A549 (cell line): ENCODE measurements at regions not wholly inside any gene's neighbourhood (a gene's known extent, or its start where the extent isn't known, plus 50 kb on each side); places are given as distances from the start of the nearest gene placed in this dataset.
A peak's percentile ranks its signal among the peaks of the same experiment; 100 is the strongest.

Experiments used
- ATAC-seq, 2 experiments: fragments of 200-7000 bp in 1 of 2; fragments of >200 bp in 1 of 2; cut with Nextera tagmentation in 1 of 2; cut with Tn5 transposase in 1 of 2; 3 replicates each; pipeline versions ENCODE4 v1.8.0 to v1.9.1; 2018 to 2020; ENCODE audit warnings: mild to moderate bottlenecking in 1 of 2, moderate library complexity in 1 of 2
- CTCF ChIA-PET: fragments of 300-600 bp; sonication (Branson Sonifier 250); formaldehyde crosslinking; extraction: SDS; loops from one replicate; lab custom pipeline; 2021; ENCODE audit warnings: antibody characterized with exemption, inconsistent platforms; lab: Yijun Ruan, JAX
- POLR2A ChIA-PET: fragments of 350-600 bp; formaldehyde crosslinking; extraction: SDS; loops from one replicate; lab custom pipeline; 2021; ENCODE audit warnings: antibody characterized with exemption, inconsistent platforms; lab: Yijun Ruan, JAX
- DNase-seq, 2 experiments: peaks; one replicate each; pipeline versions ENCODE4 v3.0.0 to v3.0.0-alpha.2; 2011 to 2016; ENCODE audit warnings: low read depth in 1 of 2, low spot score in 1 of 2
- FAIRE-seq: peaks from 2 replicates; lab custom pipeline; 2011; peaks lifted over from hg19 to GRCh38; lab: Jason Lieb, UNC
- H3K27ac ChIP-seq, 2 experiments: fragments of >200 bp; sonication (Bioruptor Twin); formaldehyde crosslinking; 3 replicates each; pipeline ENCODE4 v1.5.1; 2016 to 2017
- H3K4me1 ChIP-seq: fragments of >200 bp; sonication (Bioruptor Twin); formaldehyde crosslinking; 3 replicates; pipeline ENCODE4 v1.6.1; 2016
- H3K4me2 ChIP-seq: fragments of >200 bp; sonication (Bioruptor Twin); formaldehyde crosslinking; 3 replicates; pipeline ENCODE4 v1.6.1; 2016
- H3K4me3 ChIP-seq: fragments of >200 bp; sonication (Bioruptor Twin); formaldehyde crosslinking; 3 replicates; pipeline ENCODE4 v1.5.1; 2016
- H3K9me3 ChIP-seq: fragments of >200 bp; sonication (Bioruptor Twin); formaldehyde crosslinking; 3 replicates; pipeline ENCODE4 v1.6.1; 2016
- CBX2 ChIP-seq: fragments of 200-600 bp; sonication (generic); IDR thresholded peaks from 2 replicates; pipeline ENCODE4 v1.6.1; 2016; ENCODE audit warnings: low read depth, mild to moderate bottlenecking, borderline replicate concordance
- CHD2 ChIP-seq: fragments of 150-350 bp; IDR thresholded peaks from 2 replicates; pipeline ENCODE4 v1.6.1; 2014; ENCODE audit warnings: low read length; ENCODE audit not compliant: partially characterized antibody
- FOXS1 ChIP-seq: fragments of 250-450 bp; sonication (Bioruptor Pico); IDR thresholded peaks from 2 replicates; pipeline ENCODE4 v1.5.0; 2020; ENCODE audit warnings: mild to moderate bottlenecking, moderate library complexity
- GATA3 ChIP-seq: IDR thresholded peaks from 2 replicates; pipeline ENCODE4 v1.6.1; 2012; ENCODE audit warnings: borderline replicate concordance
- HEYL ChIP-seq: fragments of 250-450 bp; sonication (Bioruptor Pico); IDR thresholded peaks from 2 replicates; pipeline ENCODE4 v1.8.0; 2021; ENCODE audit warnings: mild to moderate bottlenecking, moderate library complexity
- HOXA7 ChIP-seq: fragments of 250-450 bp; sonication (Bioruptor Pico); IDR thresholded peaks from 2 replicates; pipeline ENCODE4 v1.5.0; 2020; ENCODE audit warnings: mild to moderate bottlenecking, moderate library complexity
- HOXB13 ChIP-seq: fragments of 250-450 bp; sonication (Bioruptor Pico); IDR thresholded peaks from 2 replicates; pipeline ENCODE4 v1.5.0; 2020; ENCODE audit warnings: low read depth, mild to moderate bottlenecking, moderate library complexity
- HOXB5 ChIP-seq: fragments of 250-450 bp; sonication (Bioruptor Pico); IDR thresholded peaks from 2 replicates; pipeline ENCODE4 v1.5.0; 2020; ENCODE audit warnings: mild to moderate bottlenecking, moderate library complexity
- JUN ChIP-seq, 2 experiments: fragments of >200 bp; sonication (Bioruptor Twin); formaldehyde crosslinking; IDR thresholded peaks; 2 replicates in 1 of 2; 3 replicates in 1 of 2; pipeline ENCODE4 v1.6.1; 2016 to 2017
- KDM5A ChIP-seq: fragments of 200-600 bp; sonication (generic); IDR thresholded peaks from 2 replicates; pipeline ENCODE4 v1.6.1; 2016; ENCODE audit warnings: antibody characterized with exemption, mild to moderate bottlenecking
- MAFK ChIP-seq: fragments of 450-650 bp; IDR thresholded peaks from 2 replicates; pipeline ENCODE4 v1.6.1; 2014; ENCODE audit not compliant: partially characterized antibody
- NFE2L2 ChIP-seq: fragments of 150-350 bp; conservative IDR thresholded peaks from 2 replicates; pipeline ENCODE4 v1.6.1; 2014; ENCODE audit warnings: low read length
- NR3C1 ChIP-seq: fragments of >200 bp; sonication (Bioruptor Twin); formaldehyde crosslinking; IDR thresholded peaks from 3 replicates; pipeline ENCODE4 v1.6.1; 2017
- RAD21 ChIP-seq, 2 experiments: fragments of >200 bp in 1 of 2; sonication (Bioruptor Twin) in 1 of 2; formaldehyde crosslinking in 1 of 2; IDR thresholded peaks in 1 of 2; conservative IDR thresholded peaks in 1 of 2; 2 replicates in 1 of 2; 3 replicates in 1 of 2; pipeline ENCODE4 v1.6.1; 2012 to 2018; ENCODE audit warnings: inconsistent platforms in 1 of 2
- RCOR1 ChIP-seq: fragments of 150-350 bp; IDR thresholded peaks from 2 replicates; pipeline ENCODE4 v1.6.1; 2014; ENCODE audit warnings: antibody characterized with exemption, low read length, low read depth
- RFX5 ChIP-seq: fragments of 450-650 bp; IDR thresholded peaks from 2 replicates; pipeline ENCODE4 v1.7.1; 2014; ENCODE audit warnings: antibody characterized with exemption, mild to moderate bottlenecking, moderate library complexity
- TP53 ChIP-seq: fragments of 250-450 bp; sonication (Bioruptor Pico); IDR thresholded peaks from 2 replicates; pipeline ENCODE4 v1.5.0; 2021; ENCODE audit warnings: mild to moderate bottlenecking, moderate library complexity
- ZFP36 ChIP-seq: fragments of 450-650 bp; IDR thresholded peaks from 2 replicates; pipeline ENCODE4 v1.6.1; 2014; ENCODE audit warnings: borderline replicate concordance; ENCODE audit not compliant: partially characterized antibody
- WGBS: methylation state at CpG from one replicate; pipeline ENCODE4 v1.1.6; 2017; ENCODE audit errors: missing lambda C conversion rate; 5-methylcytosine and 5-hydroxymethylcytosine counted together
- TF ChIP-seq, protein P1 (sequence below): IDR thresholded peaks from 2 replicates; pipeline ENCODE4 v1.6.1; 2012; ENCODE audit warnings: low read depth, borderline replicate concordance
- TF ChIP-seq, protein P2 (sequence below): fragments of >200 bp; sonication (Bioruptor Twin); formaldehyde crosslinking; IDR thresholded peaks from 2 replicates; pipeline ENCODE4 v1.6.1; 2016

DNA sequence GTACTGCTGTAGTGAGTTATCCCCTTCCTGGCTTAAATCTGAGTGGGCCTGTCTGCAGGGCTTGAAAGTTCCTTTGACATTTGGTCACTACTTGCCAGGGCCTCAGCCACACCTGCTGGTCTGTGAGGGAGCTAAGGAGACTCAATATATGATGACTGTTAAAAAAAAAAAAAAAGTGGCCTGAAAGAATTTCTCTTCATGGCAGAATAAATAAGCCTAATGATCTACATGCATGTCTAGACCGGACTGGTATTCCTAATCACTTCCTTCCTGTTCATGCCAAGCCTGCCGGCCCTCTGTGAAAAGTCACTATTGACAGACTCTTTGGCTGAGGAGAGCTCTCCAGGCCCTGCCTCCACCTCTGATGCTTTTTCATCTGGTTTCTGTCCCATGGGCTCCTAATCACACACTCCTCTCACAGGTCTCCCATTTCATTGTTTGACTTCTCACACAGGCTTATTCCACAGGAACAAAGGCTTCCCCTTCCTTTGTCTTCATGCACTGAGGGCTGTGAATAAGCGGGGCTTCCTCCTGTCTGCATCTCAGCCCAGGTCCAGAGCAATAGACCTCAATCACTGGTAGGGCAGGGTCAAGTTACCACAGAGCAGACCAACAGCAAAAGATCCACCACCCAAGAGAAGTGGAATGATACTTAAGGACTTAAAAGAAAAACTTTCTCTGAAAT lies 99.1 kb upstream of the SEC61G start:
- 78% methylated on average over 3 of the region's 3 CpGs for WGBS
- POLR2A ChIA-PET: no interaction called here

DNA sequence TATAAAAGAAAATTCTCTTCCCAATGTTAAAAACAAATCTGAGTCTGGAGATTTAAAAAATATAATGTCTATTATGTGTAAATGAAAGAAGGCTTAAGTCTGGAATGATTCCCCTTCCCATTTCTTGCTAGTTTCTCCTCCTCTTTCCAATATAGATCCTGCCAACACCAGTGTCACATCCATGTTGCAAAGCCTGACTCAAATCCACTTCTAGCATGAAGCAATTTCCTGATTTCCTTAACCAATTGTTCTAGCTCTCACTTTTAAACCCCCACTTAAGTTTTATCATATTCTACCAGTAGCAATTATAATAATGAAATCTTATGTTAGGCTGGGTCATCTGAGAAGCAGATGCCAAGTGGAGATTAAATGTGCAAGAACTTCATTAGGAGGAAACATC lies 100.1 kb upstream of the SEC61G start:
- no peak overlapping the region for H3K4me2 ChIP-seq
- H3K4me3 ChIP-seq: no peak overlapping the region
- TF ChIP-seq NR3C1 (no peak), JUN (IDR thresholded peaks at IDR 0.05) (no peak), ZFP36 (no peak), KDM5A (no peak), HOXB5 (no peak), NFE2L2 (no peak), FOXS1 (CRISPR knock-in tag) (no peak), HEYL (CRISPR knock-in tag) (no peak)
- FAIRE-seq (no peak), ATAC-seq (no peak), DNase-seq (no peak)
- 0 out of 3 replicates have a peak, but pooled peaks cover 7% of the 10 kb centered on the region for H3K9me3 ChIP-seq
- POLR2A ChIA-PET: no interaction called here
- peaks cover 8% of the 10 kb centered on the region; the same call in 2 of the 3 replicates for H3K4me1 ChIP-seq
- H3K27ac ChIP-seq: no peak overlapping the region
- CTCF ChIA-PET: interaction anchor here (1.0 to 1.2 kb wide), 2 partner anchors 71 to 198 kb away, joined by 3 read pairs; no protein-coding TSS in a partner anchor

More for the DNA sequence above, 99.1 kb upstream of the SEC61G start:
- CTCF ChIA-PET: interaction anchor here (0.6 to 4.5 kb wide), 7 partner anchors 16 to 397 kb away, joined by 3 to 15 read pairs (median 4); no protein-coding TSS in a partner anchor
- Histone ChIP-seq H3K4me1 (peaks cover 8% of the 10 kb centered on the region; the same call in 2 of the 3 replicates), H3K4me3 (no peak overlapping the region), H3K27ac (no peak overlapping the region), H3K9me3 (0 out of 3 replicates have a peak, but pooled peaks cover 7% of the 10 kb centered on the region)
- no peak for FAIRE-seq
- TF ChIP-seq CHD2: no peak
- no peak for TF ChIP-seq RFX5
- TF ChIP-seq, all 56 proteins: peak for 0
- DNase-seq: no peak
- no peak for ATAC-seq
- H3K4me2 ChIP-seq: no peak overlapping the region

DNA sequence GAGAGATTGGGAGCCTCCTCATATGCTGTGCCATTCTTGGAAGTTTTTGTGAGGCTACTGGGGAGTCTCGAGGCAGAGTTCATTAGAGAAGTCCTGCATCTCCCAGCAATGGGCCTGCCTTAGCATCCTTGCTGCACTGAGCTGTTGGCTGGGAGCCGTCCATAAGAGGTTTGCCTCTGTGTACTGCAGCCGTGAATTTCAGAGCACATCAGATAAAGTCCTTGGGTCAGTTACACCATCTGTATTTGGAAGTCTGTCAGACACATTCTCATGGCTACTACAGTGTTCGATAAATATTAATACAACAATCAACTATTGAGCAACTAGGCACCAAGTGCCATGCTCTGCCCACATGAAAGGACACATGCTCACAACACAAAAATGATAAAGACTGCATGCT lies 100.5 kb upstream of the SEC61G start:
- ChIA-PET POLR2A (no interaction called here), CTCF (interaction anchor here (1.0 to 1.7 kb wide), 2 partner anchors 20 to 198 kb away, joined by 3 to 8 read pairs; no protein-coding TSS in a partner anchor)
- ATAC-seq (no peak), DNase-seq (no peak), FAIRE-seq (no peak)
- 83% methylated on average over 4 of the region's 4 CpGs for WGBS
- H3K4me2 ChIP-seq: no peak overlapping the region
- no peak overlapping the region for H3K4me3 ChIP-seq
- TF ChIP-seq RAD21 (conservative IDR thresholded peaks at IDR 0.05 in 1 of 2, IDR thresholded peaks at IDR 0.05 in 1 of 2) (no peak), GATA3 (no peak), RFX5 (no peak)
- H3K4me1 ChIP-seq: peaks cover 8% of the 10 kb centered on the region; the same call in 2 of the 3 replicates
- H3K9me3 ChIP-seq: 0 out of 3 replicates have a peak, but pooled peaks cover 5% of the 10 kb centered on the region
- H3K27ac ChIP-seq: no peak overlapping the region

GRCh38 chr7:54860003-54860775 lies 101.2 kb upstream of the SEC61G start:
- DNase-seq: no peak
- Histone ChIP-seq H3K9me3 (0 out of 3 replicates have a peak, but pooled peaks cover 5% of the 10 kb centered on the region), H3K4me1 (peaks cover 8% of the 10 kb centered on the region; the same call in 2 of the 3 replicates), H3K4me3 (no peak overlapping the region), H3K27ac (peak overlapping the region in 1 of 2 experiments; percentile 56; a peak in 3 of 6 replicates)
- POLR2A ChIA-PET: interaction anchor here (0.8 kb wide), 1 partner anchor 101 kb away, joined by 3 read pairs; the partner anchor contains the start of gene SEC61G
- ATAC-seq: peak in 1 of 2 experiments; percentile 48; a peak in 2 of 6 replicates
- CTCF ChIA-PET: interaction anchor here (0.7 to 1.7 kb wide), 4 partner anchors 18 to 184 kb away, joined by 3 to 8 read pairs (median 4); no protein-coding TSS in a partner anchor
- FAIRE-seq: no peak
- 58% methylated on average over 4 of the region's 4 CpGs for WGBS
- TF ChIP-seq KDM5A (no peak), CHD2 (no peak), HOXB13 (CRISPR knock-in tag) (no peak), ZFP36 (no peak), HOXA7 (CRISPR knock-in tag) (no peak), MAFK (no peak), RCOR1 (no peak), TP53 (no peak), CBX2 (no peak), NFE2L2 (no peak)
- TF ChIP-seq, protein P1, sequence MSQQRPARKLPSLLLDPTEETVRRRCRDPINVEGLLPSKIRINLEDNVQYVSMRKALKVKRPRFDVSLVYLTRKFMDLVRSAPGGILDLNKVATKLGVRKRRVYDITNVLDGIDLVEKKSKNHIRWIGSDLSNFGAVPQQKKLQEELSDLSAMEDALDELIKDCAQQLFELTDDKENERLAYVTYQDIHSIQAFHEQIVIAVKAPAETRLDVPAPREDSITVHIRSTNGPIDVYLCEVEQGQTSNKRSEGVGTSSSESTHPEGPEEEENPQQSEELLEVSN: no peak
- TF ChIP-seq, protein P2, sequence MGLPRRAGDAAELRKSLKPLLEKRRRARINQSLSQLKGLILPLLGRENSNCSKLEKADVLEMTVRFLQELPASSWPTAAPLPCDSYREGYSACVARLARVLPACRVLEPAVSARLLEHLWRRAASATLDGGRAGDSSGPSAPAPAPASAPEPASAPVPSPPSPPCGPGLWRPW: no peak
- TF ChIP-seq, all 56 proteins: peak for 0
- peak overlapping the region; percentile 7; the same call in 1 of the 3 replicates for H3K4me2 ChIP-seq
